ENCODE measurements at regions not wholly inside any gene's neighbourhood (a gene's known extent, or its start where the extent isn't known, plus 50 kb on each side); places are given as distances from the start of the nearest gene placed in this dataset.
"Not testable (repeated sequence)": the region's sequence is repeated elsewhere in the genome, so short reads cannot be mapped to it uniquely, and the experiment has no call there.

- DNase-seq (ENCODE audit: low read depth in 3 of 3) = no peak
Observed at GRCh38 chr10:78415111-78415510, 381.4 kb downstream of the RPS24 start.

- no peak for DNase-seq (ENCODE audit: low read depth in 3 of 3)
Observed at GRCh38 chr10:78416031-78417011, 382.7 kb downstream of the RPS24 start.

GRCh38 chr10:78417425-78418370, 384.0 kb downstream of the RPS24 start:
- DNase-seq (ENCODE audit: low read depth in 3 of 3) = no peak

DNA sequence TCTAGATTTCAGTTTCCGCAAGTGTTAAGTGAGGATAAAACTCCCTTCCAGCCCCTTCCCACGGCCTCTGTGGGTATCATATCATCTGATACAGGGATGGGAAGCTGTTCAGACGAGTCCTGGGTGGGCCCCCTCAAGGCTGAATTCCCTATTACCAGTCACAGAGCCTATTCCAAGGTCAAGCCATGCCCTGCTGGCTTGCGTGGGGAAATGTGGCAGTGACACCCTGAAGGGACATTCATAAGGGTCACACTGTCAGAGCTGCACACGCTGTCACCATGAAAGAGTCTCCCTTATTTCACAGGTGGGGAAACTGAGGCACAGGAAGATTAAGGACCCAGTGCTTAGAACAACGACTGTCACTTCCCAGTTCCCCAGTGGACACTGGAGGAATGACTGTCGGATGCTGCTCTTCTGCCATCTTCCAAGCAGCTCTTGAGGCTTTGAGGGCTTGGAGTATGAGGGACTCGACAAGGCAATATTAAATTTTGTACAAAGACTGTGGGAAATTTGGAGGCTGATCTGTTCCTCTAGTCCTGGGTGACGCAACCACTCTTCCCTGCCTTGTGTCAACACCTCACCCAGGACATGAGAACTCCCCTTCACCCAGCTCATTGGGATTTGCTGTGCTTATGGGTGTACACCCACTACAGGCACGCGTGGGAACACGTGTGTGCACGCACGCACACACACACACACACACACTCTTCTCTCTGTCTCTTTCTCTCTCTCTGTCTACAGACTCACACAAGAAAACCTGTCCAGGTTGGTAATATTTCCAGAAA, 386.0 kb downstream of the RPS24 start:
- DNase-seq (ENCODE audit: low read depth in 3 of 3) = no peak

DNA sequence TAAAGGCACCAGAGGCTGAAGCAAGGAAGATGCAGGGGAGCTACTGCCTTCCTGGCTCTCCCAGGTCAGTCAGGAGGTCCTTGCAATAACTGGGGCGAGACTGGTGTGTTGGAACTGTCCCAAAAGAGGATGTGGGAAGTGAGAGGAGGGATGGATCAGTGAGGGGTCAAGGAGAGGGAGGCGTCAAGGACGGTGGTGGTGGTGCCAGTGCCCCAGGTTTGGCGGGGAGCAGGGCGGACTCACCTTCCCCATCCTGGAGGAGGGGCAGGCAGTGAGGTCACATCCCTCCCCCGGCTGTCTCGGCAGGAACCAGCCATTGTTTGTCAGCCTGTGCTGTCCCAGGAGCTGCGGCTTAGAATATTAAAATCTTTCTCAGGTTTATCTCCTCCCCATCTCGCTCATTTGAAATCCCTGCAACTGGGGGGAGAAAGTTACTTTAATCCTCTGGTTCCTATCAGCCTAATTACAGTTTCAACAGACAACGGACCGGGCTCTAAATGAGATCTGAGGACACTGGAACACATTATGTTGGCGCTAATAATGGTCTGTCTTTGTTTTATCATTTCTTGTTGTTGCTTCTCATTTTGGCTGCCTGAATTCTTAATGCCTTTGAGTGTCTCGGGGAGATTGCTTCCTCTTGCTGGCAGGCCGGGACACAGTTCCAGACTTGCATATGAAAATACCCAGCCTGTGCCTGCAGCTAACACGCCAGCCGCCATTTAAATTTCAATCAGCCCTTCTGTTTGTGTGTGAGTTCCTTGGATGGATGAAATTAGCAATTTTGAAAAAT, 387.5 kb downstream of the RPS24 start:
- no peak for DNase-seq (ENCODE audit: low read depth in 3 of 3)

DNA sequence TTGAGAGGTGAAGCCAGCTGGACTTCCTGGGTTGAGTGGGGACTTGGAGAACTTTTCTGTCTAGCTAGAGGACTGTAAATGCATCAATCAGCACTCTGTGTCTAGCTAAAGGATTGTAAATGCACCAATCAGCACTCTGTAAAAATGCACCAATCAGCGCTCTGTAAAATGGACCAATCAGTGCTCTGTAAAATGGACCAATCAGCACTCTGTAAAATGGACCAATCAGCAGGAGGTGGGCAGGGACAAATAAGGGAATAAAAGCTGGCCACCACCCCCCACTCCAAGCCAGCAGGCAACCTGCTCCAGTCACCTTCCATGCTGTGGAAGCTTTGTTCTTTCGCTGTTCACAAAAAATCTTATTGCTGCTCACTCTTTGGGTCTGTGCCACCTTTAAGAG, 390.4 kb downstream of the RPS24 start:
- DNase-seq (ENCODE audit: low read depth in 3 of 3) = not testable (repeated sequence)

GRCh38 chr10:78424723-78425122, 391.1 kb downstream of the RPS24 start:
- DNase-seq (ENCODE audit: low read depth in 3 of 3) = no peak

DNA sequence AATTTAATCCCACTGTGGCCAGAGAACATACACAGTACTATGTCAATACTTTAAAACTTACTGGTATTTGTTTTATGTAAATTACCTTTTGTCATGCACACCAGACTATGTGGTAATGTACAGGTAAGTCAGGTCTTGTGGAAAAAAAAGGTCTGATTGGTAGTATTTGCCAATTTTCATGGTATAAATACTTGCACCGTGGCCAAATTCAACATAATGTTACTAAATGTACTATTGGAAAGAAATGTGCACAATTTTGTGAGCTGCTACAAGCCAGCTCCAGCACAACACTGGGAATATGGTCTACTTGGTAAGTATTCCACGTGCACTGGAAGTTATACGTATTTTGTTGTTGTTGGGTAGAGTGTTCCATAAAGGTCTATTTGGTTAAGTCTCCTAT, 392.5 kb downstream of the RPS24 start:
- DNase-seq (ENCODE audit: low read depth in 3 of 3) = no peak

GRCh38 chr10:78427497-78428031, 393.9 kb downstream of the RPS24 start:
- no peak for DNase-seq (ENCODE audit: low read depth in 3 of 3)

DNA sequence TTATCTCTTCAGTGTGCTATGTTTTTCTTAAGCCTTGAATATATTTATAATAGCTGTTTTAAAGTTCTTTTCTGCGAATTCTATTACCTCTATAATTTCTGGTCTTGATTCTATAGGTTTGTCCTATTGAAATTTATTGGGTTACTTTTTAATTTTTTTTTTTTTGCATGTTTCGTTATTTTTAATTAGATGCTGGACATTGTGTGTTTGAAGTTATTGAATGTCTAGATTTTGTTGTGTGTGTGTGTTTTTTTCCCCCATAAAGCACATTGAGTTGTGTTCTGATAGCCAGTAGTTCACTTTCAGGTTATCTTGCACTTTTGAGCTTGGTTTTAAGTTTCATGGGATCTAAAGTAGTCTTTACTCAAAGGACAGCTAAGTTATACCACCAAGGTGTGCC, 394.9 kb downstream of the RPS24 start:
- DNase-seq (ENCODE audit: low read depth in 3 of 3) = no peak

DNA sequence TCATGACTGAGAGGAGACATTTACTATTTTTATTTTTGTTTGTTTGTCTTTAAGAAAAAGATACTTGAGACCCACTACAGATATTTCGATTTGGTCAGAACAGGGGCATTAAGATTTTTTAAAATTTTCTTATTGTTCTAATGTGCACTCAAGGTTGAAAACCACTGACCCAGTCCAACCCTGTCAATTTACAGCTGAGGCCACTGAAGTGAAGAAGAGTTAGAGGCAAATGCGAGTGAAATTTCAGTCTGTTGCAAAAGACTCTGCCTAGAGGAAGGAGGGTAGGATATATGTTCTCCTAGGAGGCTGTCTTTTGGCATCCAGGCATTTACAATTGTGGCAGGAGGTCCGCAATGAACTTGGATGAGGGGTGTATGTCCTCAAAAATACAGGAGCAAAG, 396.3 kb downstream of the RPS24 start:
- no peak for DNase-seq (ENCODE audit: low read depth in 3 of 3)

- DNase-seq (ENCODE audit: low read depth in 3 of 3) = no peak
Observed at GRCh38 chr10:78432583-78432982, 398.9 kb downstream of the RPS24 start.

DNA sequence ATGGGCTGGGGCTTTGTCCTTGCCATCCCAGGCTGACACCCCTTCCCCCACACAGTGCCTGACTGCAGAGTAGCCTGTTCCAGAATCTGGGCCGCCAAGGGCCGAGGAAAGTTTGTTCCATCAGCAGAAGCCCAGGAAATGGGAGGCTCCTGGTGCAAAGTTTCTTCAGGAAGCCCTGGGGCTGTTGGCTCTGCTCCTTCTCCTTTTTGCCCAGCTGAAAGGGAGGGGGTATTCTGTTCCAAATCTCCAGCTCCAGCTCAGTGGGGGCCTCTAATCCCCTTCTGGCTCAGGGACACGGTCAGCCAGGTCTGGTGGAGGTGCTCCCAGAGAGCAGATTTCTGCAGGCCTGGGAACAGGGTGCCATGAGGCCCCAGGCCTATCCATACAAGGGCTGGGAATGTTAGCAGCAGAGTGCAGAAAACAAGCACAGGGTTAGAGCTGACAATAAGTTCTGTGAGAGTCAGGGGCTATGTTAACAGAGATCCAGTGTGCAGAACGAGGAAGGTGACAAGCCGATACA, 399.5 kb downstream of the RPS24 start:
- DNase-seq (ENCODE audit: low read depth in 3 of 3) = no peak

- DNase-seq (ENCODE audit: low read depth in 3 of 3) = no peak
Observed at GRCh38 chr10:78433766-78434535, 400.3 kb downstream of the RPS24 start.

DNA sequence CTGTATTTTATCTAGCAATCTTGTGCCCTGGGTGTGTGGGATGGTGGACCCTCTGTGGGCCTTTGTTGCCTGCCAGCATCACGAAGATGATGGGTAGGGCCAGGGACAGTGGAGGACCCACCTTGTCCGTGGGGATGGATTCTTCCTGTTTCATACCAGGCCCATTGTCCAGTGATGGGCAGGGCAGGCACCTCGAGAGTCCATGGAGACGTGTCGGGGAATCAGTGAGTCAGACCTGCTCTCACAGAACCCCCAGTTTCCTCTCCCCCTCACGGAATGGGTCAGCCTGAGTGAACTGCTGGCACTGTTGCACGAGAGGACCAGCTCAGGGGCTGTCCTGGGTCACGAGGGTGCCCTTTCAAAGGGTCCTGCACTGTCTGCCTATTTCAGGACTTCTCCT, 401.2 kb downstream of the RPS24 start:
- no peak for DNase-seq (ENCODE audit: low read depth in 3 of 3)

DNA sequence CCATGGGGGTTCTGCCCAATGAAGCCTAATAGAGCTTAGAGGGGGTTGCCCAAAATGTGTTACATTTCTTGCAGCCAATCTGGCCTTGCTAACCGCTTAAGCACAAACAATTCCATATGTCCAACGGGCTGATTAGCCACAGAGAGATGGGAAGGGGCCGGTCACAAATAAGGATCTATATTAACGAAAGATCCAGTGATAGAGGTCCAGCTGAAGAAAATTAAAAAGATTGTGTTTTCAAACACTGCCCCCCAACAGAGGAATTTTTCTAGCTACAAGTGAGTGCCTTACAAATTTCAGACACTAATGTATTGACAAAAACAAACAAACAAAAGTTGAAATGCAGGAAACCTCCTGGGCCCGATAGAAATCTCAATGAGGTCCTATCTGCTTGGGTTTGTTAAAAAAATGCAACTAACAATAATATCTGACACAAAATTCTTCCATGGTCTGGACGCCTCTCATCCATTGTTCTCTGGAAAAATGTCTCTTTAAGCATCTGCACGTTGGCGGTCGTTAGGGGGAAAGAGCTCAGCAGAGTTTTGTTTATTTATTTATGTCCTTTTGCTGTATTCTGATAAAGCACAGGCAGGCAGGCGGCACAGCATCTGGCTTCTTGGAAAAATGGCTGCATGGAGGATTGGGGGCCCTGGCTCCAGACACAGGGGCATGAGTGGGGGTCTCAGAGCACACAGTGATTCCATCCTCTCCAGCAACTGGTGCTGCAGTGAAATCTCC, 402.0 kb downstream of the RPS24 start:
- no peak for DNase-seq (ENCODE audit: low read depth in 3 of 3)

DNA sequence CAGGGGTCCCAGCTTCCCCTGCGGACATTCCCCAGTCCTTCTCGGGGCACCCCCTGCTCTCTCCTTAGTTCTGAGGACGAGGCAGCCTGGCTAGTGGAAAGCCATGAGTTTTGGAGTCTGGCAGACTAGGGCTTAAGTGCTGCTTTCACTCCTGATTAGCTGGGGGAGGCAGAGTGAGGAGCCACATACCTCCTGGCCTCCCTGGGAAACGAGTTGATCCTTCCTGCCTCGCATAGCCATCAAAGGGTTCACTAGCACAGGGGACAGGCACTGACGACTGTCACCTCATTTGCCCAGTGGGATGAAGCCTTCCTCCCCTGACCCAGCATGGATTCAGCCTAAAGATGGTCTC, 402.5 kb downstream of the RPS24 start:
- DNase-seq (ENCODE audit: low read depth in 3 of 3) = no peak

DNA sequence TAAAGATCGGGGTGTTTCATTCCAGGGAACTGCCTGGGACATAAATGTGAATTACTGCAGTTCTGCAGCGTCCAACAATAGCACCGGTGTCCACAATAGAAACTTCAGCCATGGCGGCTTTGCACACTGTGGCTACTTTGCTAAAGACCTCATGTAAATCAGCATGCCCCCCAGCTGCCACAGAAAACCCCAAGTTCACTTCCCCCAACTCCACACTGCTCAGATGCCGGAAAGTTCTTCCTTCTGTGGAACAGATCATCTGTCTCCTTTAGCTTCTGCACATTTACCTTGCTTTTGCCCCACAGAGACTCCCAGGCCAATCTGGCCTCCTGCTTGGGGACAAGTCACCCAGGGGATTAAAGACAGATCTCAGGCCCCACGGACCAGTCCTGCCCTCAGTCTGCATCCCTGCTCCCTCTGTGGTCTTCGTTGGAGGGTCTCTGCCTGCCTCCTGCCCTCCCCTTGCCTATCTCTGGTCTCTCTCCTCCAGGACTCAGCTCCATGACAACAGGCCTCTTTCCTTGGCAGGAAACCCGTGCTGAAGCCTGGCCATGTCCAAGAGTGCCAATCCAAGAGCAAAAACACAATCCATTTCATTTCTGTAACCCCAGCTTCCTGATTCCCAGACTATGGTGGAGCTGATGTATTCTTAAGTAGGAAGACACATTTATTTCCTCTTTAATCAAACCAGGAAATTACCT, 403.2 kb downstream of the RPS24 start:
- DNase-seq (ENCODE audit: low read depth in 3 of 3) = no peak
